Activated T-helper 9 cell treated with anti-CD3 and anti-CD28 coated beads, Interleukin-2, amount 50 U/mL, for 16 hours (primary cell): ENCODE measurements at regions not wholly inside any gene's neighbourhood (a gene's known extent, or its start where the extent isn't known, plus 50 kb on each side); places are given as distances from the start of the nearest gene placed in this dataset.

Source experiments
- DNase-seq: peaks from one replicate; pipeline ENCODE4 v3.0.0-alpha.2; 2020; ENCODE audit warnings: low read depth

DNA sequence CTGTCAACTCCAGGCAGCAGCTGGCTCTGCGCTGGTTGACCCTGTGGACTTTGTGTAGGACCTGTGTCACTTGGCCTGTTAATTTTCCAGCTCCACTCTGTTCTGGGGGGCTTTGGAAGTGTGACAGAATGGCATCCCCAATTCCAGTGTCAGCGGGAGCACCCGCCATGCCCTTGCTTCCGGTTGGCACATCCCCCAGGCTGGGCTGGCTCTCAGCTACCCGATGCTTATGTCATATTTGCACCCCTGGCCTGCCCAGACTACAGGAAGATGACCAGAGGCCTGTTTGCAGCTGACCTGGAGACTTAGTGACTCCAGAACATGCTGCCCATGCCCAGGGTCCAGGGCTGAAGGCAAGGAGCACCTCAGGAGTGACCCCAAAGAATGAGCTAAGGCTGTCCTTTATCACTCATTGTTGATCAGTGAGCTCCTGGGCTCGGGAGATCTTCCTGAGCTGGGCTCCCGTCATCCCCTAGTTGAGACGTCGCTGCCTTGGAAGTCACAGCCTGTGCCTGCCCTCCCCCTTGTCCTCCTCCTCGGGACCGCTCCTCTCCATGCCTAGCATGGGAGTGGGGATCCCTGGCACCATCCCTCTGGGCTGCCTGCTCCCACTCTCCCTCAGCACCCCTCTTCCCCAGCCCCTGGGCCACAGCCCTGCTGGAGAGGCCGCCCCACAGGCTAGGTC is 163.4 kb upstream of the RTL1 start:
- no peak for DNase-seq

DNA sequence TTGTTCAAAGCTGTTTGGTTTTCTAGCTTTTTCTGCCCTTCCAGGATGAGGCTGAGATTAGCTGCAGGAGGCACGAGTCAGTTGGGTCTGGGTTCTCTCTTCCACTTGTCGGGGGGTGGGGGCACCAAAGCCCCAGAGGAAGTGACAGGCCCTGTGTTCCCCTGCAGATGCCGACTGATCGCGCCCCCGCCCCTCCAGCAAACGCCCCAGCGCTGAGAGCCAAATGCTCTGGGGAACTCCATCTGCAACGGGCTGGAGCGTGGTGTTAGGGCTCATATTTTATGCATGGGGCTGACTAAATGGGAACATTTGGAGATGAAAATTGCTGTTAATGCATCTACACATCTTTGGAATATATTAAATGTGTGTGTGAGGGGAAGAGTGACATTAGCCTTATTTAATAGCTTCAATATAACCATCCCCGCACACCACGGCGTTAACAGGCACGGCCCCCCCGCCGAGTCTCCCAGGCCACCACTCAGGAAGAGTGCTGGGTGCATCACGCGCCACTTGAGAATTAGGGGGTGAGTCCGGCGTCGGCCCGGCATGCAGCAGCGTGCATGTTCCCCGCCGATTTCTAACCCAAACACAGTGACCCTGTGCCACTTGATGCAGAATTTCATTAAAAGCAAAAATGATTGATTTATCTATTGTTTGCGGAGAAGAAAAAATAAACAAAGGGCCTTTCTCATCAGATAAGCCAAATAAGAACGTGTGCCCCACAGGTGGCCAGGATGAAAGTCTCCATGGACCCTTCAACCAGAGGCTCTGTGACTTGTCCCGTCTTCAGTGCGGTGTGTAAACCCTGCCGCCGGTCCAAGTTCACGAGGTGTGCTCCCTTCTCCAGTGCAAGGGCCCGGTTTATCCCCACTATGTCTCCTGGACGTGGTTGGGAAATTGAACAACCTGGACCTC is 165.0 kb upstream of the RTL1 start:
- no peak for DNase-seq

DNA sequence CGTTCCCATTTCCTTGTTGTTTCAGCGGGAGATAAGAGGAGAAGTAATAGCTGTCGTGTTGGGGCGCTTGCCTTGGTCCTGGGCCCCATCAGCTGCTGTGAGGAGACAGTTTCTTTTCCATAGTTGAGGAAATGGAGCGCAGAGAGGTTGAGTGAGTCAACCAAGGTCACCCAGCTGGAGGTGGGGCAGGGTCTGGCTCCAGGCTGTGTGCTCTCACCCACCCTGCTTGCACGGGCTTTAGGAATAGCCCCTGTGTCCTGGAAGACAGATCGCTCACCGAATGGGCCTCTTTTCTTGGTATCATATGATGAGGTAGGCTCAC is 165.7 kb upstream of the RTL1 start:
- no peak for DNase-seq

DNA sequence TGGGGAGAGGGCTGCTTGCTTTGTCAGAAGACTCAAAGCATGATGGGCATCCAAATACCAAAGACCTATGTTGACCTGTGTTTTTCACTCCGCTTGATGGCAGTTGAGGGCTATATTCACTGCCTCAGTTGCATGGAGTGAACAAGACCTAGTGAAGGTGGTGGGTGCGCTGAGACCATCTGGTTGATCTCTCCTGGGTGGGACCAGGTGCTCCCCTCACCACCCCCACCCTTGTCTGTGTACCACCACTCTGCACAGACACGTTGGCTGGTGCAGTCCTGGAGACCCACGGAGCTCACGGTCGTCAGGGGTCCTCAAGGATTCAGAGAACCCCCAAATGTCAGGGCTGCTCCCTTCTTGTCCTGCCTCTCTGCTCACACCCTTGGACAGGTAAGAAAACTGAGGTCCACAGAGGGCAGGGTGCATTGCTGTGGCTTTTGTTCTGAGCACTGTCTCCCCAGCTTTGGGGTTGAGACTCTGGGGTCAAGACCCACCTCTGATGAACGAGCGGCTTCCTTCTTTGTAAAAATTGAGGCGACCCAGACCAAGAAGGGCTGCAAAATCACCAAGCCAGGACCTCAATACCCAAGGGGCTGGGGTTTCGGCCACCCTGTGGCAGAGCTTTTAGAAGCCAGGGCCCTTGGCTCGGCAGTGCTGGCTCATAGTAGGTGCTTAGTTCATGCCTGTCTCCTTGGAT is 166.3 kb upstream of the RTL1 start:
- DNase-seq = no peak

DNA sequence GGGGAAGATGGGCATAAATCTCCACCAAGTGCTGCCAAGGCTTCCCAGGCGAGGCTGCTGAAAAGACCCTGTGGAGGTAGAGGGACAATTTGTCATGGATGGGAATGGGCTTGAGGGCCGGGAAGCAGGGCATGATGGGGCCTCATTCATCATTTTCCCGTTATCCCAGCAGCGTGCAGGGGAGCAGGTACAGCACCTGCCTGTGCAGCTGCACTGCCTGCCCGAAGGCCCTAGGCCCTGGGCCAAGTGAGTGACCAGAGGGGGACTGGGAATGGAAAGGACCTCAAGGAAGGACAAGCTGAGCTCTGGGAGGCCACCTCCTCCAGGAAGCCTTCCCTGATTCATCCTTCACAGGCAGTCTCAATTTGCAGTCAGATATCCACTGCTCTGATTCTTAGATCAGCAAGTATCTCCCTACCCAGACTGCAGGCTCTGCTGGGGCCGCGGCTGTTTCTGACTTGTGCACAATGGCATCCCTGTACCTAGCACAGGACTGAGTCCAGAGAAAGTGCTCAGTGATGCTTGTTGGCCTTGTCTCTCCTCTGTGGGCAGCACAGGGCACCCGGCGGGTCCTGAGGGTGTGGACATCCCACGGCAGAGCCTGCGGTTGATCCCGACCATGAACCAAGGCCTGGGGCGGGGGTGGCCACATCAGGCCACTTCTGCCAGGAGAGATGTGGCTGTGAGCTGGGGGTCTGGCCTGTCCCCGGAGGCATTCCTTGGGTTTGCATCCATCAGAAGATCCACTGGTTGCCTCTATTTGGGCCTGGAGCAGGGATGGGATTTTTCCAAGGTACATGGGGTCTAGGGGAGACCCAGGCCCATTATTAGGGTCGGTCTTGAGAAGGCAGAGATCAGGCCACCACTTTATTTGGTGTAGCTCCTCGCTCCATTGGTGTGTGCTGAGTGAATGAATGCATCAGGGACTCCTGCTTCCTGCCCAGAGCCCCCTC is 167.3 kb upstream of the RTL1 start:
- no peak for DNase-seq

DNA sequence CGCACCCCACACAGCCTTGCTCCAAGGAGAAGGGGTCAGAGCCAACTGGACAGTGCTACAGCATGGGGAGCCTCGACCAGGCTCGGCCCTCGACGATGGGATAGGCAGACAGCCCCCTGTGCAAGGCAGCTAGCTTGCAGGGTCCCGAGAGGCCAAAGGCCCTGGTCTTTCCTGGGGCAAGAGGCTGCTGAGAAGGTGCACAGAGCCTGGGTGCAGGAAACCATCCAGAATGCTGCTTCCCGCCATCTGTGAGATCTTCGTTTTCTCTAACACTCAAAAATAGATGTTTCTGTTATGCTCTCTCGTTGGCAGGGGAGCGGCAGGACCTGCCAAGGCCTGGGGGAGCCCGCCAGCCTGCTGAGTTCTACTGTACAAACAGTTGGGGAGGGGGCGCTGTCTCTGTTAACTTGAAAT is 168.0 kb upstream of the RTL1 start:
- DNase-seq = no peak

- DNase-seq = no peak
These were observed 168.5 kb upstream of the RTL1 start for GRCh38 chr14:101072070-101072469.

DNA sequence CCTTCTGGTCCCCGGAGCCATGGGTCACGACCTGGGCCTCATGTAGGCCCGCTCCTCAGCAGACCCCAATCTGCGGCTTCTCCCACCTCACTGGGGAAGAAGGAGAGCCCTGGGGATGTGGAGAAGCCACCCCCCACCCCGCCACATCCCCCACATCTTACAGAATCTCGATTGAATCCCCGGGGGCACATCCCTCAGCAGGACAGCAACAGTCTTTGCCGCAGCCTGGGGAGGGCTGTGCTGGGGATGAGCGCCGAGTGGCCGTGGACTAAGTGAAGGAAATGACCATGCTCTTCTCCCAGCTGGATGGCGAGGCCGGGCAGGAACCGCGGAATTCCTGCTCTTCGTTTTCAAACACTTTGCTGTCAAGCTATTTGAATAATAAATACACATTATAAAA is 169.0 kb upstream of the RTL1 start:
- no peak for DNase-seq

DNA sequence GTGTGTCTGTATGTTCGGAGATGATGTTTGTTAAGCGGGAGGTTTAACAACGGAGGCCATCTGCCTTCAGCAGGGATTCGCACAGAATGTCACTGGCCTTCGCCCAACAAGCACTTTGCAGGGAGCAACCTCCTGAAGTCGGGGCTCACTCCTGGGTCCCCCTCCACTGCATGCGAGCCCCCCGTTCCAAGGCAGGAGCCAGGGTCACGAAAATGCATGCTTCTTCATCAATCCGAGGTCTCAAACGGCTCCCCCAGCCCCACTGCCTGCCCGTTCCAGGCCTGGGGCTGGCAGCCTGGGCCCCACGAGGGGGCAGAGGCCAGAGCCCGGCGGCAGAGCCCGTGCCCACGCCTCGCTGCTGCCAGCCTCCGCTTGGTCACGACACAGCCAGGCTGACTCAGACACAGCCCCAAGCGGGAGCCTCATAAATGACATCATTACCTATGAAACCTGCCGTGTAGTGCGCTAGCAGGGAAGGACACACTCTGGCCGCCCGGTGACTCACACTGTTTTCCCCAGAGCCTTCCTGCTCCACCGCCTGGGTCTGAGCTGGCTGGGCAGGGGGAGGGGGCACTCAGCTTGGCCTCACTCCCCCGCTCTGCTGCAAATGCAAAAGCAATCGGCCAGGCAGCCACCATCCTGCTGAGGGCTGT is 169.5 kb upstream of the RTL1 start:
- no peak for DNase-seq

DNA sequence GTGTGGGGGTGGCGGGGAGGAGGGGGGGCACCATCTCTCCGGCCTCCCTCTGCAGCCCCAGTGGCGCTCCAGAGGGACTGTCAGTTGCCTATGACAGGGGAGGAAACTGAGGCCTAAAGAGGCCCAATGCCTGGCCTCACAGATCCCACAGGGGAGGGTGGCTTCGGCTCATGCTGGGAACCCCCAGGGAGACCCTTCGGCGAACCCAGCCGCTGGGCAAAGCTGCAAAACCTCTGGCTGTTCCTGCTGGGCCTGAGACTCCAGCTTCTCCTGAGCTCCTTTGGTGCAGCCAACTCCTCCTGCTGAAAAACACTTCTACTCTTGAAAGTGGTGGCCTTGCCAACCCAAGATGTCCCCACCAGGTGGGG is 170.1 kb upstream of the RTL1 start:
- DNase-seq = no peak

DNA sequence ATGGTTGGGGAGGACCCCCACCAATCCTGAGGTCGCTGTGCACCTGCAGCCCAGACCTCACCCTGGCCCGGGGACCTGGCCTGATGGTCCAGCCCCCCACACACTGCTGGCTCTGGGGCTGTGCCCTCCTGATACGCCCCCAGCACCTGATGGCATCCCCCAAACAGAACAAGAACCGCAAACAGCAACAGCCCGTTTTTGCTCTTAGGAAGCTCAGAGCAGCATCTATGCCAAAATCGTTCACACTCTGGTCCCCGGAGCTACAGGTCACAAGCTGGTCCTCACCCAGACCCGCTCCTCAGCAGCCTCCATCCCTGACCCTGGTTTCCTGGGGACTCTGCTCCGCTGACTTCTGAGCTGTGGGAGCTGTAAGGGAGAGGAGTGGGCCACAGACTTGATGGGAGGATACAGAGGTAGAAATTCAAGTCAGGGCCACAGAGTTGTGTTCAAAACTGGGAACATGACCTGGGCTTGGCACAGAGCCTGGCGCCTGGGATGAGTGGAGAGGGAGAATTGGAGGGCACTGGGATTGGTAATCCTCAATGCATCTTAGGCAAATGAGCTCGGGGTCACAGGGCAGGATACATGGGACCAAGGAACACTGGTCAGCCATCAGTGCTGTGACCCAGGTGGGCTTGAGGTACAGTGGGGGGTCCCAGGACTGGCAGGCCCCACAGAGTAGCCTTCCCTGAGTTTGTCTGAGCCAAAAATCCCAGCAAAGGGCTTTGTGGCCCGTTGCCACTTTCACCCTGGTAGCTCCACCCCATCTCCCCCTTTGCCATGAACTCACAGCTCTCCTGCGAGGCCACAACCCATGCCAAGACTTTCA is 170.9 kb upstream of the RTL1 start:
- DNase-seq = no peak

GRCh38 chr14:101075025-101075800 is 171.7 kb upstream of the RTL1 start:
- DNase-seq = no peak

DNA sequence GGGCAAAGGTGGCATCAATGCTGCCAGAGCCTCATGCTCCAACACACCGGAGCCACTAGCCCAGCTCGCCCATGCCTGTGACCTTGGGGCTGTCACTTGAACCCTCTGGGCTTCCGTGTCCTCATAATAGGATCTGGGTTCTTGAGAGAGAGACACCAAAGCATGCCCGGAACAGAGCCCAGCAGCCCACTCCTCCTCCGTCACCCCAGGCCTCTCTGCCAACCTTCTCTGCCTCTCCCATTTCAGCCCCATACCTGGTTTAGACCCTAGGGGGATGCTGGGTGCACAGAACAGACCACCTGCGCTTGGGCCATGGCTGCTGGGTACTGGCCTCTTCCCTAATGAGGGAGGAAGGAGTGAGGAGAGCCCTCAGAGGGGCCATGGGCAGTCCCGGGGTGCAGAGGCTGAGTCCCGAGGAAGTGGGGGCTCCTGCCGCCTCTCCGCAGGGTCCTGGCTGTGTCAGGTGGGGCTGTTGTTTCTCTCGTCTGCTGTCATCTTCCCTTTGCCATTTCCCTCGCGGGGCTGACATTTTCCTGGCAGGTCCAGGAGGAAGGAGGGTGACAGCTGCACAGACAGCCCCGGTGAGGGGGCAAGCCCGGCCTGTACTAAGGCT is 172.4 kb upstream of the RTL1 start:
- DNase-seq = no peak

DNA sequence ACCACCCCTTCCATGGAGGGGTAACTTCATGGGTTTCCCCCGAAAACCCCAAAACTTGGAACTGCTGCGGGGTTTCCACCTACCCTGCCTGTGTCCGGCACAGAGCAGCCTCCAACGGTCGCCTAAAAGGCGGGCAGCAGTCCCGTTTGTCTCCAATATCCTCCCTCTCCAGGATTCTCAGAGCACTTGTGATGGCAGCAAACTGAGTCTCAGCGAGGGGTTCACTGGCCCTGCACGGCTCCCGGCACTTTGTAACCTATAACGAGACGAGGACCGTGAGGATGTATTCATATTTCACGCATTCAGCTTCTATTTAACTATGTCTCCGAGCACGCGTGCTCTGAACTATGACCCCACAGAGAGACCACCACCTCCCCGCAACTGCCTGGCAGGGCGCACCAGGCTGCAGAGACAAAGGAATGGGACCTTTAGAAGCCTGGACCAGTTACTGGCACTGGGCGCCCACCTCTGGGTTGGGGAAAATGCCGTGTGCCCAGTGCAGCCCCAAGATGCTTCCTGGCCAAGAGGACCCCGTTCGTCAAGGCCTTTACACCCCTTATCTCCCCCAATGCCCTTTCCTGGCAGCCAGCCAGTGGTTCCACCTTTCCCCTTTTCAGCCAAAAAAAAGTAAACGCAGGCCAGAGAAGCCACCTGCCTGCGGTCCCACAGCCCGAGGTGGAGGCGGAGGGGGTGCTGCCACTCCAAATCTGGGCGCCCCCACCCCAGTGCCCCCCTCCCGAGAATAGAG is 173.1 kb upstream of the RTL1 start:
- DNase-seq = no peak

- DNase-seq = no peak
These were observed 174.1 kb upstream of the RTL1 start for GRCh38 chr14:101077481-101078074.

DNA sequence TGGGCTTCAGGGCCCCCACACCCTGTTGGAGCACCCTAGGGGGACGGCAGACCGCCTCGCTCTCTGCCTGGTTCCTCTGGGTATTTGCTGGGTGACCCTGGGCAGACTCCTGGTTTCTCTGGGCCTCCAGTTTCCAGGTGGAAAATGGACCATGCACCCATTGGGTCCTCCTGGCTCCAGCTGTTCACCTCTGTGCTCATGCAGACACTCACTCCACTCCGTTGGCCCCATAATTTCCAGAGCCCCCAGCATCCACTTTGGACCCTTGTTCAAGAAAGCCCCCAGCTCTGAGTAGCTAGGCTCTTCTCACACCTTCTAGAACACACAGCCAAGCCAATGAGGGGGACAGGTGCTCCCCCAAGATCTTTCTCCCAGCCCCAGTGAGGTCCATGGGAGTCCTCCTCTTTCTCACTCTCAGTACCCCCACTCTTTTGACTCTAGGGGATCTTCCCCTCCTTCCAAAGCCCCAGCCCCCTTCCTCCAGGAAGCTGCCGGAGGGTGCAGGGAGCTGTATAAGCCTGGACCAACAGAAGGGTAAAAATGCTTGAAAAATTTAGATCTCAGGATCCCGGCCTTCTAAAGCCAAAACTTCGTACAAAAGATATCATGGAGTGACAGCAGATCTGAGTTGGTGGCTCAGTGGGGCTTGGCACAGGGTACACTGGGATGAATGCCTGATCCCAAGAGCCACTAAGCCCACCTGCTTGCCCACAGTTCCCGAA is 174.8 kb upstream of the RTL1 start:
- no peak for DNase-seq

GRCh38 chr14:101078892-101079221 is 175.3 kb upstream of the RTL1 start:
- no peak for DNase-seq
